HepG2 (cell line): ENCODE measurements at regions not wholly inside any gene's neighbourhood (a gene's known extent, or its start where the extent isn't known, plus 50 kb on each side); places are given as distances from the start of the nearest gene placed in this dataset.

Source experiments
- ARHGAP35 ChIP-seq: sonication (generic); formaldehyde crosslinking; IDR thresholded peaks from 2 replicates; pipeline ENCODE4 v1.9.0; 2022; ENCODE audit warnings: mild to moderate bottlenecking, inconsistent platforms, moderate library complexity, missing genetic modification reagents, borderline replicate concordance
- CBX1 ChIP-seq: IDR thresholded peaks from one replicate; pipeline ENCODE4 v1.6.1; 2016; ENCODE audit warnings: antibody characterized with exemption, low read depth
- POLR2A ChIP-seq, 2 experiments: IDR thresholded peaks; 2 replicates each; pipeline ENCODE4 v1.6.1; 2011; ENCODE audit warnings: low read depth in 2 of 2, low read length in 2 of 2, mild to moderate bottlenecking in 1 of 2, moderate library complexity in 1 of 2; ENCODE audit not compliant: insufficient read depth in 1 of 2
- ZNF501 ChIP-seq: sonication (generic); formaldehyde crosslinking; IDR thresholded peaks from 2 replicates; pipeline ENCODE4 v1.5.1; 2020; ENCODE audit warnings: mild to moderate bottlenecking, moderate library complexity, missing genetic modification reagents
- TF ChIP-seq, protein P1 (sequence below): sonication (generic); formaldehyde crosslinking; IDR thresholded peaks from 2 replicates; pipeline ENCODE4 v1.5.0; 2020; ENCODE audit warnings: mild to moderate bottlenecking, missing genetic modification reagents, moderate library complexity

DNA sequence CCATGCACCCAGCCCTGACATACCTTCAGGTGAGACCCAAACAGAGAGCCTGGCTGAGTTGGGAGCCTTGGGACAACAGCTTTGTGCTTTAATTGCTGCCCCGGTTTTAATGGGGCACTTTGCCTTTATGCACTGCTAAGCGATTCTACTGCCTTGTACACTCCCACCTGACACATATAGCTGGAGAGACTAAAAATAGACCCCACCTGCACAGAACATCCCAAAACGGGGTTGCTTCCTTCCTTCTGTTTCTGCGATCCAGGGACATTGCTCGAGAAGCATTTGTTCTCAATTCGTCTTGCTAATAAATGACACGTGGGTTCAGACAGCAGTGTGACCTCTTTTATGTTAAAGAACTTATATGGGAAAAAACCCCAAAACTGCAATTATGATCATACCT, 258.8 kb upstream of the MYO3A start:
- no peak for TF ChIP-seq ZNF501 (CRISPR knock-in tag)
- TF ChIP-seq, protein P1, sequence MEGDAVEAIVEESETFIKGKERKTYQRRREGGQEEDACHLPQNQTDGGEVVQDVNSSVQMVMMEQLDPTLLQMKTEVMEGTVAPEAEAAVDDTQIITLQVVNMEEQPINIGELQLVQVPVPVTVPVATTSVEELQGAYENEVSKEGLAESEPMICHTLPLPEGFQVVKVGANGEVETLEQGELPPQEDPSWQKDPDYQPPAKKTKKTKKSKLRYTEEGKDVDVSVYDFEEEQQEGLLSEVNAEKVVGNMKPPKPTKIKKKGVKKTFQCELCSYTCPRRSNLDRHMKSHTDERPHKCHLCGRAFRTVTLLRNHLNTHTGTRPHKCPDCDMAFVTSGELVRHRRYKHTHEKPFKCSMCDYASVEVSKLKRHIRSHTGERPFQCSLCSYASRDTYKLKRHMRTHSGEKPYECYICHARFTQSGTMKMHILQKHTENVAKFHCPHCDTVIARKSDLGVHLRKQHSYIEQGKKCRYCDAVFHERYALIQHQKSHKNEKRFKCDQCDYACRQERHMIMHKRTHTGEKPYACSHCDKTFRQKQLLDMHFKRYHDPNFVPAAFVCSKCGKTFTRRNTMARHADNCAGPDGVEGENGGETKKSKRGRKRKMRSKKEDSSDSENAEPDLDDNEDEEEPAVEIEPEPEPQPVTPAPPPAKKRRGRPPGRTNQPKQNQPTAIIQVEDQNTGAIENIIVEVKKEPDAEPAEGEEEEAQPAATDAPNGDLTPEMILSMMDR (CRISPR knock-in tag): no peak
- TF ChIP-seq ARHGAP35 (CRISPR knock-in tag): no peak
- TF ChIP-seq CBX1: no peak
- no peak for TF ChIP-seq POLR2A (IDR thresholded peaks at IDR 0.05; ENCODE audit: insufficient read depth in 1 of 2, low read depth in 2 of 2, low read length in 2 of 2)
